Gastroesophageal sphincter (tissue), 3 donors: ENCODE measurements at regions not wholly inside any gene's neighbourhood (a gene's known extent, or its start where the extent isn't known, plus 50 kb on each side); places are given as distances from the start of the nearest gene placed in this dataset.

ENCODE experiments used
- EP300 ChIP-seq: sonication (generic); formaldehyde crosslinking; IDR thresholded peaks from one replicate; pipeline ENCODE4 v1.6.1; 2017; ENCODE audit warnings: antibody characterized with exemption, mild to moderate bottlenecking
- POLR2A ChIP-seq, 2 donors: fragments of 450-650 bp; IDR thresholded peaks; one replicate each; pipeline ENCODE4 v1.6.1; 2017; ENCODE audit warnings: antibody characterized with exemption in 2 of 2, mild to moderate bottlenecking in 2 of 2, moderate library complexity in 1 of 2
- POLR2AphosphoS5 ChIP-seq: sonication (generic); formaldehyde crosslinking; IDR thresholded peaks from one replicate; pipeline ENCODE4 v1.6.1; 2017; ENCODE audit warnings: antibody characterized with exemption
- TF ChIP-seq, protein P1 (sequence below), 4 experiments: fragments of 200-600 bp in 2 of 4; fragments of 450-650 bp in 2 of 4; sonication (generic) in 1 of 4; IDR thresholded peaks; one replicate each; pipeline ENCODE4 v1.5.1; 2017 to 2019; ENCODE audit warnings: antibody characterized with exemption in 4 of 4, mild to moderate bottlenecking in 2 of 4, moderate library complexity in 2 of 4

DNA sequence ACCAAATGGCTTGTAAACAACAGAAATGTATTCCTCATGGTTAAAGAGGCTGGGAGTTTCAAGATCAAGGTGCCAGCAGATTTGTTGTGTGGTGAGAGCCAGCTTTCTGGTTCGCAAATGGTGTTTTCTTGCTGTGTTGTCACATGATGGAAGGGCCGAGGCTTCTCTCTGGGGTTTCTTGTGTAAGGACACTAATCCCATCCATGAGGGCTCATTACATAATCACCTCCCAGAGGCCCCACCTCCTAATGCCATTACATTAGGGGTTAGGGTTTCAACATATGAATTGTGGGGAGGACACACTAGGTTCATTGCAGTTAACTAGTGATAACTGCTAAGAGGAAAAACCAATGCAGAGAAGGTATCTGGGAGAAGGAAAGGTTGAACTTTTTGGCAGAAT lies 103.5 kb upstream of the ENPEP start:
- TF ChIP-seq, protein P1, sequence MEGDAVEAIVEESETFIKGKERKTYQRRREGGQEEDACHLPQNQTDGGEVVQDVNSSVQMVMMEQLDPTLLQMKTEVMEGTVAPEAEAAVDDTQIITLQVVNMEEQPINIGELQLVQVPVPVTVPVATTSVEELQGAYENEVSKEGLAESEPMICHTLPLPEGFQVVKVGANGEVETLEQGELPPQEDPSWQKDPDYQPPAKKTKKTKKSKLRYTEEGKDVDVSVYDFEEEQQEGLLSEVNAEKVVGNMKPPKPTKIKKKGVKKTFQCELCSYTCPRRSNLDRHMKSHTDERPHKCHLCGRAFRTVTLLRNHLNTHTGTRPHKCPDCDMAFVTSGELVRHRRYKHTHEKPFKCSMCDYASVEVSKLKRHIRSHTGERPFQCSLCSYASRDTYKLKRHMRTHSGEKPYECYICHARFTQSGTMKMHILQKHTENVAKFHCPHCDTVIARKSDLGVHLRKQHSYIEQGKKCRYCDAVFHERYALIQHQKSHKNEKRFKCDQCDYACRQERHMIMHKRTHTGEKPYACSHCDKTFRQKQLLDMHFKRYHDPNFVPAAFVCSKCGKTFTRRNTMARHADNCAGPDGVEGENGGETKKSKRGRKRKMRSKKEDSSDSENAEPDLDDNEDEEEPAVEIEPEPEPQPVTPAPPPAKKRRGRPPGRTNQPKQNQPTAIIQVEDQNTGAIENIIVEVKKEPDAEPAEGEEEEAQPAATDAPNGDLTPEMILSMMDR (IDR thresholded peaks at IDR 0.05): no peak
- TF ChIP-seq POLR2A (IDR thresholded peaks at IDR 0.05): no peak
- TF ChIP-seq EP300: no peak
- TF ChIP-seq POLR2AphosphoS5: no peak
